Activated T-cell treated with anti-CD3 and anti-CD28 coated beads for 24 hours (primary cell): ENCODE measurements at regions not wholly inside any gene's neighbourhood (a gene's known extent, or its start where the extent isn't known, plus 50 kb on each side); places are given as distances from the start of the nearest gene placed in this dataset.

Experiments used
- DNase-seq: peaks from one replicate; pipeline ENCODE4 v3.0.0-alpha.2; 2020; ENCODE audit warnings: low read depth

- DNase-seq = peak; percentile 4
Measured at GRCh38 chr2:41782306-41783158, 265.3 kb upstream of the PKDCC start.

- DNase-seq = no peak
Measured at GRCh38 chr2:41784496-41784895, 263.3 kb upstream of the PKDCC start.

GRCh38 chr2:41785251-41786022 is 262.4 kb upstream of the PKDCC start:
- DNase-seq = no peak

GRCh38 chr2:41791523-41791922 is 256.3 kb upstream of the PKDCC start:
- DNase-seq = no peak

- no peak for DNase-seq
Measured at GRCh38 chr2:41803361-41803760, 244.5 kb upstream of the PKDCC start.

- no peak for DNase-seq
Measured at GRCh38 chr2:41806286-41806685, 241.5 kb upstream of the PKDCC start.

- no peak for DNase-seq
Measured at GRCh38 chr2:41821167-41821566, 226.7 kb upstream of the PKDCC start.

GRCh38 chr2:41826921-41827320 is 220.9 kb upstream of the PKDCC start:
- DNase-seq = no peak

- no peak for DNase-seq
Measured at GRCh38 chr2:41827354-41827971, 220.4 kb upstream of the PKDCC start.

- no peak for DNase-seq
Measured at GRCh38 chr2:41828052-41828643, 219.7 kb upstream of the PKDCC start.

GRCh38 chr2:41829052-41829451 is 218.8 kb upstream of the PKDCC start:
- DNase-seq = no peak

- DNase-seq = no peak
Measured at GRCh38 chr2:41830600-41830999, 217.2 kb upstream of the PKDCC start.

- DNase-seq = no peak
Measured at GRCh38 chr2:41832218-41832617, 215.6 kb upstream of the PKDCC start.

GRCh38 chr2:41835401-41835800 is 212.4 kb upstream of the PKDCC start:
- DNase-seq = no peak

GRCh38 chr2:41836948-41837347 is 210.9 kb upstream of the PKDCC start:
- no peak for DNase-seq

- no peak for DNase-seq
Measured at GRCh38 chr2:41837610-41838009, 210.2 kb upstream of the PKDCC start.

- peak; percentile 97 for DNase-seq
Measured at GRCh38 chr2:41840702-41841551, 206.9 kb upstream of the PKDCC start.

- no peak for DNase-seq
Measured at GRCh38 chr2:41846962-41847361, 200.9 kb upstream of the PKDCC start.

- DNase-seq = no peak
Measured at GRCh38 chr2:41847744-41848441, 199.9 kb upstream of the PKDCC start.

GRCh38 chr2:41851554-41851953 is 196.3 kb upstream of the PKDCC start:
- DNase-seq = no peak
